DMS153 treated with DMSO at 0.1 percent for 48 hours (cell line): ENCODE measurements at regions not wholly inside any gene's neighbourhood (a gene's known extent, or its start where the extent isn't known, plus 50 kb on each side); places are given as distances from the start of the nearest gene placed in this dataset.
A peak's percentile ranks its signal among the peaks of the same experiment; 100 is the strongest.
"Not testable (repeated sequence)": the region's sequence is repeated elsewhere in the genome, so short reads cannot be mapped to it uniquely, and the experiment has no call there.

Source experiments
- DNase-seq: peaks from one replicate; lab custom pipeline; 2025; ENCODE audit not compliant: unreplicated experiment; lab: John Stamatoyannopoulos, UW

DNA sequence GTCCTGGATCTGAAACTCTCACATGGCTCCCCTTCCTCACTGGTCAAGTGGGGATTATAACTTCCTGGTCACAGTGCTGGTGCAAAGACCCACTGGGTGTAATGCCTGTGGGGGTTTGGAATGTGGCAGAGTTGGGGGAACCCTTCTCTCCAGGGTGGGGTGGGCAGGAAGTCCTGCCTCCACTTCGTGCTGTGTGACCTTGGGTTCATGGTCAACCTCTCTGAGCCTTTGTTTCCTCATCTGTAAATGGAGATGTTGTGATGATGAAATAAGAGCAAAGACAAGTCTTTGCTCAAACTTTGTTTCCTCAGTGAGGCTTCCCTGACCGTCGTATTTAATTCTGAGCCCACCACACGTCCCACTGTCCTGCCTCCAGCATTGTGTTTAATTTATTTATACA, 564.7 kb downstream of the PTPRU start:
- no peak for DNase-seq

- no peak for DNase-seq
Measured at GRCh38 chr1:29800522-29800956, 564.2 kb downstream of the PTPRU start.

- no peak for DNase-seq
Measured at GRCh38 chr1:29800120-29800519, 563.8 kb downstream of the PTPRU start.

DNA sequence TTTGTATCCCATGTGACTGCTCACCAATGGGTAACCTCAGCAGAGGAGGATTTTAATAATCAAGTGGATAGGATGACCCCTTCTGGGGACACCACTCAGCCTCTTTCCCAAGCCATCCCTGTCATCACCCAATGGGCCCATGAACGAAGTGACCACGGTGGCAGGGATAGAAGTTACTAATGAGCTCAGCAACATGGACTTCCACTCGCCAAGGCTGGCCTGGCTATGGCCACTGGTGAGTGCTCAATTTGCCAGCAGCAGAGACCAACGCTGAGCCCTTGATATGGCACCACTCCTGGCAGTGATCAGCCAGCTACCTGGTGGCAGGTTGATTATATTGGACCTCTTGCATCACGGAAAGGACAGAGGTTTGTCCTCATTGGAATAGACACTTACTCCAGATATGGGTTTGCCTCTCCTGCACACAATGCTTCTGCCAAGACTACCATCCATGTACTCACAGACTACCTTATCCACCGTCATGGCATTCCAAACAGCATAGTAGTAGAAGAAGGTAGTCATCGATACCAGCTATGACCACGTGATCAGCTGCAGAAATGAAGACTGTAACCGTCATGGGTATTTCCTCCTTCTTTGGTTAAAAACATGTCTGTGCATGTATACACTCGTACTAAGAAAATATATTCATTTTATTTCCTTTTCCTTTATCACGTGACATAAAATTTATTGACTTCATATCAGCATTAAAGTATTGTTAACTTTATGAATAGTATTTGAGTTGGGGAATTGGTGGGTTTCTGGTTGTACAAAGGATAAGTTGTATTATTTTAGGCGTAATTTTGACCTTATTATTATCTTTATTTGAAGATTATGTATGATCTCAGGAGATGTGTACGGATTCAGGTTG, 562.6 kb downstream of the PTPRU start:
- DNase-seq, result no peak

GRCh38 chr1:29797125-29797524, 560.8 kb downstream of the PTPRU start:
- not testable (repeated sequence) for DNase-seq

DNA sequence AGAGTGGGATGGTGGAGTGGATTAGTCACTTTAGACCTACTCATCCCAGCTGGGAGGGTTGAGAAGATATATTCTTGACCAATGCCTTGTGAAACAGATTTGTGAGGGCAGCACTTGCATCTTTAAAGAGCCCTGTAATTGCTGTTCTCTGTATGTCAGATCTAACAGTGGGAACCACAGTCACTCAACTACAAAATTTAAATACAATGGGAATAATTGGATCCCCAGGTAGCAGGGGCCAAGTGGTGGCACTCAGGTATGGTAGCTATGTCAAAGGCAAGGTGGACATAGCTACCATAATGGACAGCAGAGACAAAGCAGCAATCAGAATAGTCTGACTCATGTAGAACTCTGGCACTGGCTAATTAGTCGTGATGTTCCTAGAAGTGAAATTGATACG, 559.6 kb downstream of the PTPRU start:
- not testable (repeated sequence) for DNase-seq

DNA sequence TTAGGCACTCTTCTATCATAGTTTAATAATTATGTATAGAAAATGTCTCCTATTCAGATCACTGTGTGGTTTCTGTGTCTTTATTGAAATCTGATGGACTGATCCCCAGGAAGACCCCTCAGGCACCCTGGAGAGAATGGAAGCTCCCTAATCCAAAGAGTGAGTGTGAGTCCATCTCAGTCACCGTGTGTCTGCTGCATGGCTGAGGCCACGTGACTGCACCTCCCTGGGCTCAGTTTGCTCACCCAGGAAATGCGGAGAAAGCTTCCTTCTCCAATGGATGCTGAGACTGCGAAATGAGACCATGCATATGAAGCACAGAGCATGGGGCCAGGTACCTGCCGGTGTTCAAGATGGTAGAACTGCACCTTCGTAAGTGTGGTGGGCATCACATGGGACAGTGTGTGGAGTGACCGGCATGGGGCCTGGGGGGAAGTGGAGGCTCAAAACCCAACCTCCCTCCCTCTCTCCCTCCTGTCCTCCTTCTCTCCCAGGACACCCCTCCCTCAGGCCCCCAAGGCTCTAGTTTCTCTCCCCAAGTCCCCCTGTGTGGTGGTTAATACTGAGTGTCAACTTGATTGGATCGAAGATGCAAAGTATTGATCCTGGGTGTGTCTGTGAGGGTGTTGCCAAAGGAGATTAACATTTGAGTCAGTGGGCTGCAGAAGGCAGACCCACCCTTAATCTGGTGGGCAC, 557.5 kb downstream of the PTPRU start:
- DNase-seq, result no peak

- DNase-seq, result peak; percentile 98
Measured at GRCh38 chr1:29793101-29793546, 556.8 kb downstream of the PTPRU start.

GRCh38 chr1:29789910-29790247, 553.6 kb downstream of the PTPRU start:
- no peak for DNase-seq

- DNase-seq, result no peak
Measured at GRCh38 chr1:29789221-29789909, 553.0 kb downstream of the PTPRU start.

DNA sequence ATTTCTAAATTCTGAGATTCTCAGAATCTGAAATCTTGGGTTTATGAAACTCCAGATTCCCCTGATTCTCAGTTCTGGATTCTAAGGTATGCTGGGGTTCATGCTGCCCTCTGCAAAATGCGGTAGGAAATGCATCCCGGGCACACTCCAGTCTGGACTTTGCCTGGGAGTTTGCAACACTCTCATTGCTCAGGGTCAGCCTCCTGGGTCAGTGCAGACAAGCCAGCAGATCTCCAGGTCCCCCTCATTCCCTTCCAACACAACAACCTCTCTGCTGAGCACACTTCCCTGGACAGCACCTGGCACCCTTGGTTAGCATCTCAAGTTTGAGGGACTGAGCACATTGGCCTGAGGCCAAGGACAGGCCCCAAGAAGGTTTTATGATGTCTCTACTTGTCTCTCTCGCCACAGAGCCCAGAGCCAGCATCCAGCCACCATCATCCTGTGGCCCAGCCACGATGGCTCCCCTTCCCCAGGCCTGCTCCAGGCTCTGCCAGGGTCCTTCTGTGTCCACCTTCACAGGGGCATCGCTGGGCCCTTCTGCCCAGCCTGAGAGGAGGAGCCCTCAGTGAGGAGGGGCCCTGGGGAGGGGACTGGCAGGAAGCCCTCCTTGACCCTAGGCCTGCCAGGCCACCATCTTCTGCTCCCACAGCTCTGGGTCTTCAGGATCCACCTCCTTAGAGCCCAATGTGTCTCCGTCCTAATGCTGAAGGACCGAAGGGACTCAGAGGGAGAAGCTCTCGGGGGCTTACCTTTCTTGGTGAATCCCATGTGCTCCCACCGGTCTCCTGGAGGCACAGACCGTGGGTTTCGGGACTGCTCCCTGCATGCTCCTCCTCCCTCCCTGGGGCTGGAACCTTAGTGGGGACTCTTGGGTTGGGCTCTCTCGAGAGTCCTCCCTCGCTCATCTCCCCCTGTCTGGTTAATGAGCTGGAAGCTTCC, 550.7 kb downstream of the PTPRU start:
- DNase-seq, result no peak

DNA sequence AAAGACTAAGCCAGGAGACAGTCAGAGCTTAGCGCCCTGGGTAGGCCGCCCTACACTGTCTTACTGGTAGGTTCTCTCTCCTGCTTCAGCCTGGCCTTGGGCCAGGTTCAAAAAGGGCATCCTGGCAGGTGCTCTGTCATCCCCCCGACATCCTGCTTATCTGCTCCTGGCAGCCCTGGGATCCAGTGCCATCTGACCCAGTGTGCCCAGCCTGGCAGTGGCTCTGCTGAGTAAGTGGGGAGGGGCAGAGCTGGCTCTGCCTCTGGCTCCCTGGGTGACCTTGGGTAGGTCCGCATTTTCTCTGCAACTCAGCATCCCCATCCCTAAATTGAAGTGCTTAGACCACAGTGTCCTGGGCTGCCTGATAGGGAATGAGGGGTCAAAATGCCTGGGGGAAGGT, 549.9 kb downstream of the PTPRU start:
- DNase-seq, result no peak

GRCh38 chr1:29785554-29785953, 549.2 kb downstream of the PTPRU start:
- DNase-seq, result no peak

DNA sequence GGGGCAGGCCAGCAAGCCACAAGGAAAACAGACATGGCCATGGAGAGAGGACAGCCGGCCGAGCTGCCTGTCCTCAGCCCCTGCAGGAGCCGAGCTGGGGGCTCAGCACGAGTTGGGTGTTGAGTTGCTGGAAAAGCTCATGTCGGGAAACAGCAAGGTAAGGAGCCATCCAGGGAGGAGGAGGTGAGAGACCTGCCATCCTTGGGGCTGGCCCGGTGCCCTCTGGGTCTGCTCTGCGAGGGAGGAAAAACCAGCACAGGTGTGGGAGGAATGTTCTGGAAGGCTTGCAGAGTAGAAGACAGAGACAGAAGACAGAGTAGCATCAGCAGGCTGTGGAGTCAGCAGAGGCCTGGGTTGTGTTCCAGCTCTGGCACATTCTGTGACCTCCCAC, 548.8 kb downstream of the PTPRU start:
- DNase-seq, result no peak

DNA sequence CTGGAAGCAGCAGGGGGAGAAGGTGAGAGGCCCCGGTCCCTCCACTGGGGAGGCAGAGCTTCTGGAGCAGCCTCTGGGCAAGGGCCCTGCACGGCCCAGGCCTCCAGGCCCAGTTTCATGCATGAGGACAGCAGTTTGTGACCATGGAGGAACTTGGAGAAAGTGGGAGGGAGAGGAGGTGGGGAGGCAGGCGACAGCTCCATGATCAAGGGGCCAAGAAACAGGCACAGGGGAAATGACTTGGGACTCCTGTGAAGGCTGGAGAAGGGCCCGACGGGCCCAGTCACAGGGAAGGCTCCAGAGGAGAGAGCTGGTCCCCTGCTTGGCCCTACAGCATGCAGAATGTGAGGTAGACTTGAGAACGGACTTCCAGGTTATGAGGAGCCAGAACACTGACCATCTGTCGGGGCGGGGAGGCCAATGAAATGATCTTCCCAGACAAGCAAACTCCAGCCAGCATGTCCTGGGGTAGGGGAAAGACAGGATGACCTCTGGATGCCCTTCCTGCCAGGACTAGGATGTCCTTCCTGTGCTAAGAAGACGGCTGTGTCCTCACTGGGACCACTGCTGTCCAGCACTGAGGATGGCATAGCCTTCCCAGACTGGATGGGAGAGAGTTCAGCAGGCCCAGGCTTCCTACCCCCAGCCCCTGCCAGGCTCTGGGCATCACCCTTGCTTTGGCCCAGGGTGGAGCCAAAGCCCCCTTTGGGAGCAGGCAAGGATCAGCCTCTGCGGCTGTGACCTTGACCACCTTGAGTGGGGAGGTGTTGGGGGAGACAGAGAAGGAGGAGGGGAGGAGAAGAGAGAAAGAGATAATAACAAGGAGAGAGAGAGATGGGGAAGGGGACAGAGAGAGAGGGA, 548.2 kb downstream of the PTPRU start:
- no peak for DNase-seq

- no peak for DNase-seq
Measured at GRCh38 chr1:29783508-29784275, 547.4 kb downstream of the PTPRU start.

- DNase-seq, result no peak
Measured at GRCh38 chr1:29782846-29783507, 546.7 kb downstream of the PTPRU start.

GRCh38 chr1:29779146-29779545, 542.8 kb downstream of the PTPRU start:
- no peak for DNase-seq

DNA sequence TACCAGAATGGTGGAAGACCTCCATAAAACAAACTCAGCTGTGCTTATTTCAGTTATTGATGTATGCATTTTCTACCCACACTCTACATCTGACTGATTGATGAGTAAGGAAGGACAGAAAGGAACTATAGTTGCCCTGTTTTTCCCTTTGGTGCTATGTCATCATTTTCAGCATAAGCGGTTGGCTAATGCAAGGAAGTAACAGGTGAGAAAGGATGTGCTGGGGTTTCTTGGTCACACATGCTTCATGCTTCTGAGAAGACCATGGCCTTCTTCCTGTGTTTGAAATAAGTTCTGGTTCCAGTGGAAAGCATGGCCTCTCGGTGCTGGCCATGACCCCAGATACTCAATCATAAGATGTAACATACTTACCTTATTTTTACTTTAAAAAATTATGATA, 541.2 kb downstream of the PTPRU start:
- no peak for DNase-seq
